H1 (cell line): ENCODE measurements at regions not wholly inside any gene's neighbourhood (a gene's known extent, or its start where the extent isn't known, plus 50 kb on each side); places are given as distances from the start of the nearest gene placed in this dataset.

ENCODE experiments used
- CTCF ChIA-PET: fragments of 300-600 bp; sonication (Branson Sonifier 250); formaldehyde crosslinking; loops from one replicate; lab custom pipeline; 2021; ENCODE audit not compliant: partially characterized antibody; lab: Charles Lee
- POLR2A ChIA-PET: fragments of 300-600 bp; sonication (Branson Sonifier 250); formaldehyde crosslinking; loops from one replicate; lab custom pipeline; 2021; ENCODE audit warnings: inconsistent platforms; ENCODE audit not compliant: partially characterized antibody; lab: Charles Lee
- DNase-seq, 2 experiments: peaks; one replicate each; pipeline versions ENCODE4 v3.0.0 to v3.0.0-alpha.2; 2010 to 2022; ENCODE audit warnings: low spot score in 2 of 2, low read depth in 1 of 2, mixed read lengths in 1 of 2
- FAIRE-seq: peaks from 2 replicates; lab custom pipeline; 2011; peaks lifted over from hg19 to GRCh38; lab: Jason Lieb, UNC
- H2AFZ ChIP-seq: 2 replicates; pipeline ENCODE4 v1.8.1; 2012; ENCODE audit warnings: low read length, inconsistent platforms
- H2AK5ac ChIP-seq: 2 replicates; pipeline ENCODE4 v1.6.1; 2013; ENCODE audit warnings: low read depth, low read length
- H2BK120ac ChIP-seq: replicated peaks from 2 replicates; pipeline ENCODE3; 2013; ENCODE audit warnings: low read depth, low read length, inconsistent platforms
- H2BK12ac ChIP-seq: 2 replicates; pipeline ENCODE4 v1.6.1; 2013; ENCODE audit warnings: low read depth, low read length
- H2BK15ac ChIP-seq: 2 replicates; pipeline ENCODE4 v1.6.1; 2013; ENCODE audit warnings: low read length
- H2BK20ac ChIP-seq: 2 replicates; pipeline ENCODE4 v1.6.1; 2013; ENCODE audit warnings: low read length
- H2BK5ac ChIP-seq: 2 replicates; pipeline ENCODE4 v1.6.1; 2013; ENCODE audit warnings: low read depth, low read length
- H3K14ac ChIP-seq: 2 replicates; pipeline ENCODE4 v1.6.1; 2013; ENCODE audit warnings: inconsistent platforms; ENCODE audit not compliant: insufficient read length
- H3K18ac ChIP-seq: 2 replicates; pipeline ENCODE4 v1.6.1; 2013; ENCODE audit warnings: low read length; ENCODE audit errors: extremely low read depth
- H3K23ac ChIP-seq: 2 replicates; pipeline ENCODE4 v1.6.1; 2013; ENCODE audit warnings: inconsistent platforms; ENCODE audit not compliant: insufficient read length
- H3K23me2 ChIP-seq: 2 replicates; pipeline ENCODE4 v1.6.1; 2013; ENCODE audit warnings: low read depth, low read length
- H3K27ac ChIP-seq: 2 replicates; pipeline ENCODE4 v1.6.1; 2011; ENCODE audit warnings: low read depth, low read length, inconsistent platforms
- H3K27me3 ChIP-seq, 4 experiments: replicated peaks in 1 of 4; 1 replicate in 1 of 4; 2 replicates in 3 of 4; pipeline versions ENCODE4 v1.6.1 to v1.8.1; 2011 to 2013; ENCODE audit warnings: low read length in 3 of 4, mild to moderate bottlenecking in 3 of 4, inconsistent platforms in 2 of 4, mixed read lengths in 2 of 4, moderate library complexity in 1 of 4; ENCODE audit not compliant: control insufficient read depth in 3 of 4, insufficient read depth in 3 of 4; ENCODE audit errors: extremely low read depth in 1 of 4
- H3K36me3 ChIP-seq, 4 experiments: 2 replicates each; pipeline versions ENCODE4 v1.6.1 to v1.8.1; 2011 to 2013; ENCODE audit warnings: mild to moderate bottlenecking in 4 of 4, low read length in 3 of 4, moderate library complexity in 2 of 4, control low read depth in 1 of 4, inconsistent platforms in 1 of 4; ENCODE audit not compliant: insufficient read depth in 4 of 4, control insufficient read depth in 2 of 4
- H3K4ac ChIP-seq: replicated peaks from 2 replicates; pipeline ENCODE3; 2013; ENCODE audit warnings: low read length, low read depth, mixed read lengths, inconsistent platforms; ENCODE audit not compliant: insufficient read length
- H3K4me1 ChIP-seq, 4 experiments: replicated peaks in 1 of 4; 1 replicate in 1 of 4; 2 replicates in 3 of 4; pipeline versions ENCODE4 v1.6.1 to v1.8.1; 2011 to 2013; ENCODE audit warnings: low read length in 3 of 4, inconsistent platforms in 2 of 4, mixed read lengths in 1 of 4; ENCODE audit not compliant: insufficient read depth in 4 of 4, control insufficient read depth in 3 of 4
- H3K4me2 ChIP-seq, 2 experiments: 2 replicates each; pipeline versions ENCODE4 v1.6.1 to v1.8.1; 2011 to 2013; ENCODE audit warnings: low read depth in 2 of 2, low read length in 2 of 2, control low read depth in 1 of 2, inconsistent platforms in 1 of 2, mild to moderate bottlenecking in 1 of 2; ENCODE audit not compliant: insufficient read depth in 1 of 2
- H3K4me3 ChIP-seq, 4 experiments: fragments of 200-600, 300-600 bp in 1 of 4; sonication (generic), shearing (Covaris generic), sonication (Bioruptor Twin) in 1 of 4; 2 replicates each; pipeline versions ENCODE4 v1.5.1 to v1.8.1; 2011 to 2016; ENCODE audit warnings: low read length in 4 of 4, low read depth in 3 of 4, control low read depth in 2 of 4, inconsistent platforms in 2 of 4, mild to moderate bottlenecking in 2 of 4, mixed read lengths in 1 of 4, moderate library complexity in 1 of 4; ENCODE audit not compliant: insufficient read depth in 2 of 4; ENCODE audit errors: extremely low read depth in 1 of 4
- H3K56ac ChIP-seq: replicated peaks from 2 replicates; pipeline ENCODE3; 2013; ENCODE audit warnings: low read depth, mild to moderate bottlenecking, mixed read lengths, low read length, inconsistent platforms; ENCODE audit not compliant: insufficient read length
- H3K79me1 ChIP-seq: 2 replicates; pipeline ENCODE4 v1.6.1; 2013; ENCODE audit warnings: low read depth, low read length, control low read depth
- H3K79me2 ChIP-seq, 2 experiments: 2 replicates each; pipeline versions ENCODE4 v1.6.1 to v1.8.1; 2012 to 2013; ENCODE audit warnings: low read length in 2 of 2, mild to moderate bottlenecking in 2 of 2, inconsistent platforms in 1 of 2; ENCODE audit not compliant: insufficient read depth in 2 of 2, control insufficient read depth in 1 of 2
- H3K9ac ChIP-seq, 4 experiments: replicated peaks in 1 of 4; 1 replicate in 1 of 4; 2 replicates in 3 of 4; pipeline versions ENCODE4 v1.6.1 to v1.8.1; 2011 to 2013; ENCODE audit warnings: low read depth in 3 of 4, low read length in 3 of 4, control low read depth in 2 of 4, mild to moderate bottlenecking in 2 of 4, moderate library complexity in 2 of 4, inconsistent platforms in 1 of 4; ENCODE audit errors: extremely low read depth in 1 of 4
- H3K9me3 ChIP-seq, 2 experiments: 2 replicates each; pipeline versions ENCODE4 v1.6.1 to v1.8.1; 2012 to 2013; ENCODE audit warnings: mild to moderate bottlenecking in 2 of 2, moderate library complexity in 2 of 2, control low read depth in 1 of 2, inconsistent platforms in 1 of 2, low read depth in 1 of 2, low read length in 1 of 2, mixed read lengths in 1 of 2; ENCODE audit not compliant: insufficient read depth in 2 of 2
- H4K20me1 ChIP-seq, 2 experiments: replicated peaks in 1 of 2; 2 replicates each; pipeline versions ENCODE3 to v1.8.1; 2011 to 2013; ENCODE audit warnings: inconsistent platforms in 2 of 2, low read length in 2 of 2, mild to moderate bottlenecking in 1 of 2; ENCODE audit not compliant: insufficient read depth in 2 of 2, control insufficient read depth in 1 of 2
- H4K5ac ChIP-seq: 2 replicates; pipeline ENCODE4 v1.6.1; 2013; ENCODE audit warnings: low read length, low read depth, mixed read lengths, inconsistent platforms; ENCODE audit not compliant: insufficient read length
- H4K8ac ChIP-seq: 2 replicates; pipeline ENCODE4 v1.8.0; 2013; ENCODE audit warnings: mild to moderate bottlenecking, moderate library complexity, low read length, inconsistent platforms; ENCODE audit not compliant: insufficient read depth; ENCODE audit errors: extremely low read depth
- H4K91ac ChIP-seq: replicated peaks from 2 replicates; pipeline ENCODE3; 2013; ENCODE audit warnings: low read length, mixed read lengths, inconsistent platforms; ENCODE audit not compliant: insufficient read length
- ATF2 ChIP-seq: IDR thresholded peaks from 2 replicates; pipeline ENCODE4 v1.6.1; 2012; ENCODE audit warnings: low read length, inconsistent platforms
- GTF2F1 ChIP-seq: IDR thresholded peaks from 2 replicates; pipeline ENCODE4 v1.6.1; 2012; ENCODE audit warnings: low read depth, low read length, improper control_type of control experiment, borderline replicate concordance
- RFX5 ChIP-seq: IDR thresholded peaks from 2 replicates; pipeline ENCODE4 v1.6.1; 2011; ENCODE audit warnings: low read depth, low read length, improper control_type of control experiment, borderline replicate concordance
- SUZ12 ChIP-seq: fragments of 200-600 bp; sonication (generic); IDR thresholded peaks from 2 replicates; pipeline ENCODE4 v1.6.1; 2012; ENCODE audit warnings: mild to moderate bottlenecking, inconsistent platforms, low read length, moderate library complexity, mixed read lengths
- TAF7 ChIP-seq: optimal IDR thresholded peaks from 2 replicates; pipeline ENCODE3; 2011; ENCODE audit warnings: low read depth, mild to moderate bottlenecking, inconsistent platforms, low read length, moderate library complexity, borderline replicate concordance
- TBP ChIP-seq: IDR thresholded peaks from 2 replicates; pipeline ENCODE4 v1.6.1; 2011; ENCODE audit warnings: low read depth, low read length, improper control_type of control experiment
- WGBS, 2 experiments: shearing (Covaris generic) in 1 of 2; methylation state at CpG; one replicate each; pipeline versions ENCODE4 v1.1.6 to v1.1.7; 2013 to 2015; ENCODE audit warnings: low lambda C conversion rate in 2 of 2, mixed read lengths in 2 of 2, inconsistent platforms in 1 of 2, low coverage in 1 of 2, missing lambda C conversion rate in 1 of 2; ENCODE audit not compliant: insufficient replicate concordance in 2 of 2, insufficient coverage in 1 of 2, insufficient read length in 1 of 2; ENCODE audit errors: extremely low coverage in 1 of 2, missing lambda C conversion rate in 1 of 2; 5-methylcytosine and 5-hydroxymethylcytosine counted together

- Histone ChIP-seq H3K36me3 (no peaks in the 10 kb centered on the region), H3K9me3 (no peaks in the 10 kb centered on the region), H3K27ac (no peak overlapping the region), H3K18ac (no peak overlapping the region), H4K91ac (no peak overlapping the region), H2AK5ac (no peak overlapping the region), H2BK15ac (no peak overlapping the region), H3K9ac (no peak overlapping the region), H2BK20ac (no peak overlapping the region), H3K4me2 (no peak overlapping the region), H2AFZ (no peak overlapping the region), H3K4me3 (no peak overlapping the region), H2BK12ac (no peak overlapping the region), H2BK120ac (no peak overlapping the region), H3K23ac (no peak overlapping the region), H3K27me3 (no peaks in the 10 kb centered on the region), H3K4me1 (no peaks in the 10 kb centered on the region; a peak in 1 of 7 replicates), H2BK5ac (no peak overlapping the region), H3K23me2 (no peaks in the 10 kb centered on the region), H3K79me1 (no peaks in the 10 kb centered on the region), H3K4ac (no peak overlapping the region), H3K79me2 (no peaks in the 10 kb centered on the region), H3K56ac (no peak overlapping the region), H4K20me1 (no peaks in the 10 kb centered on the region), H4K5ac (no peak overlapping the region), H3K14ac (no peak overlapping the region), H4K8ac (no peak overlapping the region)
- DNase-seq (no peak), FAIRE-seq (no peak)
- ChIA-PET CTCF (interaction anchor here (2.3 kb wide), 1 partner anchor 8 kb away, joined by 9 read pairs; no protein-coding TSS in a partner anchor), POLR2A (interaction anchor here (0.6 kb wide), 1 partner anchor 234 kb away, joined by 3 read pairs; no protein-coding TSS in a partner anchor)
- 89% methylated on average over 14 of the region's 14 CpGs; no CpG with 5 or more reads in 1 of the 2 experiments for WGBS, 2 experiments
- TF ChIP-seq RFX5 (no peak), ATF2 (no peak), SUZ12 (no peak), GTF2F1 (no peak), TAF7 (no peak), TBP (no peak)
These were observed 245.0 kb downstream of the TTLL2 start for GRCh38 chr6:167569879-167570278.
